NCI-H2081 treated with DMSO at 0.1 percent for 48 hours (cell line): ENCODE measurements at regions not wholly inside any gene's neighbourhood (a gene's known extent, or its start where the extent isn't known, plus 50 kb on each side); places are given as distances from the start of the nearest gene placed in this dataset.
A peak's percentile ranks its signal among the peaks of the same experiment; 100 is the strongest.
"Not testable (repeated sequence)": the region's sequence is repeated elsewhere in the genome, so short reads cannot be mapped to it uniquely, and the experiment has no call there.

Experiments used
- DNase-seq: peaks from one replicate; lab custom pipeline; 2025; lab: John Stamatoyannopoulos, UW

- DNase-seq: no peak
These were observed 177.9 kb upstream of the SOX2 start for GRCh38 chr3:181533811-181534210.

GRCh38 chr3:181530584-181530983 lies 181.1 kb upstream of the SOX2 start:
- DNase-seq: no peak

GRCh38 chr3:181521831-181522230 lies 189.9 kb upstream of the SOX2 start:
- DNase-seq: no peak

DNA sequence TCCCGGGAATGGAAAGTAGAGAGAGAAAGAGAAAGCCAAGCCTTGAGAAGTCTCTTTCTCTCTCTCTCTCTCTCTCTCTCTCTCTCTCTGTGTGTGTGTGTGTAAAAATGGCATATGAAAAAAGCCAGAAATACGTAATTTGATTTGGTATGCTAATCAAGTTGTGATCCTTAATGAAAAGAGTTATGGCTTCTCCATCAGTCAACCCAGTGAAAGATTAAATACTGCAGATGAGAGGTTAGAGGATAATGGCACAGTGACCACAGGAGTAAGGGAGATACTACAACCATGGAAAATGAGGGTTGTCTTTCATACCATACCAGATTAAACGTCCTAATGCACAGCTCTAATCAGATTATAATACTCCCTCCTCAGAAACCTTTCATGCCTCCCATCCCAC lies 193.5 kb upstream of the SOX2 start:
- no peak for DNase-seq

DNA sequence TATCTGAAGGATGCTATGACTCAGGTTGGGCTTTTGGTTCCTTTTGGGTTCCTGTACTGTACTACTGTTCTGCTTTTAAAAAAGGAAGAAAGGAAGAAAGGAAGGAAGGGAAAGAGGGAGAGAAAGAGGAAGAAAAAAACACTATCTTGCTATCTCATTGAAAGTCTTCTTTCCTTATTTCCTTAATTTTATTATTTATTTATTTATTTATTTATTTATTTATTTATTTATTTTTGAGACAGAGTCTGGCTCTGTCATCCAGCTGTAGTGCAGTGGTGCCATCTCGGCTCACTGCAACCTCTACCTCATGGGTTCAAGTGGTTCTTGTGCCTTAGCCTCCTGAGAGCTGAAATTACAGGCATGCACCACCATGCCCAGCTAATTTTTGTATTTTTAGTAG lies 198.9 kb upstream of the SOX2 start:
- DNase-seq: no peak

GRCh38 chr3:181510500-181510899 lies 201.2 kb upstream of the SOX2 start:
- no peak for DNase-seq

DNA sequence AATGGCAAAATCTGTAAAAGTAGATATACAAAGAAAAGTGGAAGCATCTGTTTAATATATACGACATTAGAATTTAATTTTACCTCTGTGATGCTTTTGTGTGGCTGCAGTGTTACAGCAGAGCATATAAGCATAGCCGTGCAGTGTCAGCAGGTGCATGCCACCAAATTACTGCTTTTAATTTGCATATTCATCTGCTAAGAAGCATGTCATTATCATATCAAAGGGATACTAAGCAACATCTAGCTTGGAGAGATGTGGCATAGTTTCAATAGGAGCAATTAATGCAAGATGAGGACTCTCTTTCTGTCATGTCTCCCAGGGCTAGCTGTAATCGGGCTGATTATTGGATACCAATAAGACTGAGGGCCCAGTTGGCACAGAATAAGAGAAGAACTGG lies 214.4 kb upstream of the SOX2 start:
- DNase-seq: no peak

- no peak for DNase-seq
These were observed 218.3 kb upstream of the SOX2 start for GRCh38 chr3:181493423-181493822.

DNA sequence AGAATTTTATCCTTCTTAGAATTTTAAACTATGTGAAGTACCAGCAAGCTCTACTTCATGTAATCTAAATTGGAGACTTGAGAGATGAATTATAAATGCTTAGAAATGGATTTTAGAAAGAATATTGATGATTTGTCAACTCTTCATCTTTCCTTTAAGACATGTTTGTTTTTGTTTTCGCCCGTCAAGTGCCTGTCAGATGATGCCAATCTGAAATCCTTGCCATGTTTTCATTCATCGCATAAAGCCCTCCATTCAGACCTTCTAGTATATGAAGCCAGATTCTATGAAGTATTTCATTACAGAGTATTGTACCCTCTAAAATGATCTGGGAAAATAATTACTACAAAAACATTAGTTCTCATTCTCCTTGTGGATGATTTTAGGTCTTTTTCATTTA lies 223.2 kb upstream of the SOX2 start:
- DNase-seq: no peak

DNA sequence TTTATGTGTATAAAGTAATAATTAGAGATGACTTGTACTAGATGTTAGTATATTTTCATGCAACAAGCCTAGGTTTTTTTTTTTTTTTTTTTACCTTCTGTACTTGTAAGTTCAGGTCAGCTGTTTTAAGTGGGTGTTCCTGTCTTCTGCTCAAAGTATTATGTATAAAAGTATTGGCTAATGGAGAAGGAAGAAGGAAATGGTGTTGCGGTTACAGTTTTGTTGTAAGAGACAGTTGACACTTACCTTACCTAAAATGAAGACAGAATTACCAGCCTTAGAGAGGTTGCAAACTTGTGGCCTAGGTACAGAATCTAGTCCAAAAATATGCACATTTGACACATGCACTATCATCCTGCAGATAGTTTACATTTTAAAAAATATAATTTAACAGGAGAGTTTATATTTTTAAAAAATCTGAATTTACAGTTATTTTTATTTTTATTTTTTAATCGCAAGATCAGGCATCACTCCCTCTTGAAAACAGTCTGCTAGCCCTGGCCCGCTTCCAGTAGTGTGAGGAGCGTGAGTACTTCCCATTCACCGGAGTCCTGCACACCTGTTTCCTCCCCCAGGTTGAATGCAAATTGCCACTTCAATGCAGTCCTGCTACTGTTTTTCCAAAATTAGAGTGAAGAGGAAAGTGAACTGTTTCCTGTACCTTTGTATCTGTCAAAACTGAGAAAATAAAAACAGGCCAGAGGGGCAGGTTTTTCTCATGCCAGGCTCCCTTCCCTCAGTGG lies 224.3 kb upstream of the SOX2 start:
- DNase-seq: peak; percentile 97

DNA sequence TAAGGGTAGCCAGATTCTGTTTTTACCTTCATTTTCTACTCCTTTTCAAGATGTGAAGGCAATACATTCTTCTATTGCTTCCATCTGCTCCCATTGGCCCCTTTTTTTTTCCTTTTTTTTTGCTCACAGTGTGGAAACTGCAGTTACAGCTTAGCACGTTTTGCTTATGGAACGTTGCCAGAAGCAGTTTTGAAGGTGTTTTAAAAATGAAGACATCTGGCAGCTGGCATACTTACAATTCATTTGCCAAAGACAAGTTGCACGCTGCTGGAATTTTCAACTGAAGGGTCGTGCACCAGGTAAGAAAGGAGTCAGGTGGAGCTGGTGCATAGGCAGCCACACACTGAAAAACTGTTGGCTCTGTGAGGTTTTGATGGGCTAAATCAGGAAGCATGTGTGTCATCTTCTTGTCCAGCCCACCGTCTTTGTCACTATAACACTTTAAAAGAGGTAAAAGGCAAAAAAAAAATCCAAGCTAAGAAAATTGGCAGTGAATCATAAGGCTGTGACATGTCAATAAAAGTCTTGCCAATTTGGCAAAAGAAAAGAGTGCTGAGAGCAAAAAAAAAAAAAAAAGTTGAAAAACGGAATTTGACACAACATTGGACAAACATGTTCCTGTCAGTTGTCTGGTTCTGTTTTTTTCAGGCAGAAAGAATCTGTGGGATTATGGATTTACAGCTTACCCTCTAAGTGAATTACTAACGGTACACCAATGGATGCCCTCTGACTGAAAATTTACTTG lies 225.4 kb upstream of the SOX2 start:
- DNase-seq: no peak

DNA sequence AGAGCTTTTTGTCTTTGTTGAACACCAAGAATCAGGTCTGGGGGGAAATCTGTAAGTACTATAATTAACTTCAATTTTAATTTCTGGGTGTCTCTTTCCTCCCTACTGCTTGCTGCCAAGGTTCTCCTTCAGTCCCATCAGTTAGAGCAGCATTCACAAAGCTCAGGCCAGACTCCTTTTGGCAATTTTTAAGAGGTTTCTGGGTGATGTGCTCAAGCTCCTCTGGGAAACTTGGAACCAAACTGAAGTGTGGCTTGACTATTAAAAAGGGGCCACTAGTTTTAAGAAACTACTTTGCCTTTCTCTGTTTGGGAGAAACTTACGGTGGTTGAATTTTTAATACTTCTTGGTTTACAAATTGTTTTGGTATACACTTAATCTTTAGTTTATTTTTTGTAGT lies 227.7 kb upstream of the SOX2 start:
- DNase-seq: no peak

DNA sequence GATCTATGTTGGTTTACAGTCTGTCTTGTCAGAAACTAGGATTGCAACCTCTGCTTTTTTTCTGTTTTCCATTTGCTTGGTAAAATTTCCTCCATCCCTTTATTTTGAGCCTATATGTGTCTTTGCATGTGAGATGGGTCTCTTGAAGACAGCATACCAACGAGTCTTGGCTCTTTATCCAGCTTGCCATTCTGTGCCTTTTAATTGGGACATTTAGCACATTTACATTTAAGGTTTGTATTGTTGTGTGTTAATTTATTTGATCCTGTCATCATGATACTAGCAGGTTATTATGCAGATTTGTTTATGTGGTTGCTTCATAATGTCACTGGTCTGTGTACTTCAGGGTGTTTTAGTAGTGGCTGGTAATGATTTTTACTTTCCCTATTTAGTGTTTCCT lies 236.6 kb upstream of the SOX2 start:
- not testable (repeated sequence) for DNase-seq

GRCh38 chr3:181470349-181470748 lies 241.4 kb upstream of the SOX2 start:
- no peak for DNase-seq

DNA sequence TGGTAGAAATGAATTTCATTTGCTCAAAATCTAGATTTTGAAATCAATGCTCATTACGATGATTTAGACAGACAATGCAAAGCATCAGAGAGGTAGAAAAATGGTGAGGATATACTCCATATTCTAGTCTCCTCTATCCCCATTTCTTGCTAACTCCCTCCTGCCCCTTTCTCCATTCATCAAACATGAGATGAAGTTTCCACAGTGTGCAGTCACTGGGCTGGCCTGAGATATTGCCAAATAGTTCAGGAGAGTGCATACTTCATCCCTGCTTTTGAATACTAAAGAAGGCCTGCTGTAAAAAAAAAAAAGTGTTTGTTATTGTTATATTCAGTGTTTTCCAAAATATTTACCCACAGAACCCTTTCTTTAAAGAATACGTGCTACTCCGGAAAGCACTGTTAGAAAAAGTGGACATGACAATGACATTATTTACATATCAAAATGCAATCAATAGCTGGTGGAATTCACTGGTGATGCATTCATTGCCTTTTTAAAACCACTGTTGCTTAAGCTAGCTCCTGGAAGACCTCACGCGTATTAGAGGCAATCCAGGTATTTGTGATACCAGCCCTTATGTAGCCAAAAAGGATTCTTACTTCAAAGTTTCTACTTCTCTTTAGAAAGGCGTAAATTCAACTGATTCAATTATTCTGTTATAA lies 247.6 kb upstream of the SOX2 start:
- DNase-seq: no peak

DNA sequence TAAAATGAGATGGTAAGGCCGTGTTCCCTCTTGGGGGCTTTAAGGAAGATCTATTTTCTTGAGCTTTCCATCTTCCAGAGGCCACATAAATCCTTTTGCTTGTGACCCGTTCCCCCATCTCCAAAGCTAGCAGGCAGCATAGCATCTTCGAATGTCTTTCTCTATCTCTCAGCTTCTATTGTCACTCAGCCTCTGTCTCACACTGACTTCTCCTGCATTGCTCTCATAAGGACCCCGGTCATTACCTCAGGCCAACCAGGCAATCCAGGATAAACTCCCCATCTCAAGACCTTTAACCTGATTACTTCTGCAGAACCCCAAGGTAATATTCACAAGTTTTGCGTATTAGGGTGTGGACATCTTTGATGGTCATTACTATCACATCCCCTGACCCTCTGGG lies 250.3 kb upstream of the SOX2 start:
- DNase-seq: no peak

DNA sequence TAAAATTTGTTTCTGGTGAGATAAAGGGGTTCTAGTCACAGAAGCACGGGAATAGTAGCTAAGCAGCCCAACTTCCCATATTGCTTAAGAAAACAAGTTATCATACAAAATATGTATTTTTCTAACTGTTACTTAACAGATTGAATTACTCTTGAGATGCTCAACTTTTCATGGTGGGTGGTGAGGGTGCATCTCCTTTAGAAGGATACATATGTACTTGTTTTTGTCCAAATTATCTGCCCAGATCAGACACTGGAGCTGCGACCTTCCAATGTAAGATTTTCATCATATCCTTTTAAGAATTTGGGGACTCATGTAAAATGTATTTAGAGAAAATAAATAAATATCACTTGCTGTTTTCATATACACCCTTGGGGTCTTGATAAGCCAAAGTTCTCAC lies 252.2 kb upstream of the SOX2 start:
- no peak for DNase-seq

- no peak for DNase-seq
These were observed 252.9 kb upstream of the SOX2 start for GRCh38 chr3:181458857-181459256.

GRCh38 chr3:181457756-181458155 lies 254.0 kb upstream of the SOX2 start:
- no peak for DNase-seq

DNA sequence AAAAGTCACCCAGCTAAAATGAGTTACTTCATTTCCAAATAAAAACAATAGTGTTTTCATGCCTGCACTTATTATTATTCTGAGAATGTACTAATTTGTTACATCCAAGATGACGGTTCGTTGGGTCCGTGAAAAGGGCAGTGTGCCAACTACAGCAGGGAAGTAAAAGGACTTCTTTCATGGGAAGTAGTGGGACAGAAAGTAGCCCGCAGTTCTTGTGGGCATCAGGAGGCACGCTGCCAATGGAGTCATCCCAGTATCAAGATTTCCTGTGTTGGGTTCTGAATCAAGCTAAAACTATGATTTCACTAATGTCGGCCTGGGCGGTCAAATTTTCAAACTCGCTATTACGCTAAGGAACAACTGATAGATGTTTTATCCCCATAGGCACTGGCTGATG lies 254.5 kb upstream of the SOX2 start:
- no peak for DNase-seq

- DNase-seq: no peak
These were observed 256.4 kb upstream of the SOX2 start for GRCh38 chr3:181455276-181455675.

DNA sequence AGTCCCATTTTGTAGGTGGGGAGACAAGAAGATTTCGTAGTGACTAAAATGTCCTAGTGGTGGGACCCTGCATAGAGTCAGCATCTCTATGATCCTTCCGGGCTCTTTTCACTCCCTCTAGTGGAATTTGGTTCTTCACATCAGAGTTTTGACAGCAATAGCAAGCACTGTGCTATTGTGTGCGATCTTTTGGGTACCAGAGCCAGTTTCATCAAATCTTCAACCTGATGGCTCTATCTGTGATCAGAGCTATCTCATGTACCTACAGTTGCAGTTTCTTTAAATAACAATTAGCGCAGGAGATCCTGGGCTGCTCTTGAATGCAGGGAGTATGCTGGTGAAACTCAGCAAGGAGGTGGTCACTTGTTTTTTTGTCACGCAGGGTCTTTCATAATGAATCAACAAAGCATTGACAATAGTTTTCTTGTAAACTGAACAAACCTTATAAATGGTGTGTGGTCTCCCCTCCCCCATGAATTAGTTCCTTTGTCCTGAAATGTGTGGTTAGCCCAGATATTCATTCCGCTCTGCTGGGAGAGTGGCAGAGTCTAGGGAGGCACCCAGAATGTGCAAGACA lies 257.2 kb upstream of the SOX2 start:
- no peak for DNase-seq

- DNase-seq: no peak
These were observed 265.0 kb upstream of the SOX2 start for GRCh38 chr3:181446741-181447140.
